Parathyroid adenoma (tissue), 2 donors: ENCODE measurements at regions not wholly inside any gene's neighbourhood (a gene's known extent, or its start where the extent isn't known, plus 50 kb on each side); places are given as distances from the start of the nearest gene placed in this dataset.
"Not testable (repeated sequence)": the region's sequence is repeated elsewhere in the genome, so short reads cannot be mapped to it uniquely, and the experiment has no call there.

Experiments used
- H2AFZ ChIP-seq: fragments of 300-600 bp; sonication (generic); one replicate; pipeline ENCODE4 v1.7.0; 2017; ENCODE audit warnings: antibody characterized with exemption, mild to moderate bottlenecking
- H3K27ac ChIP-seq: fragments of 300-600 bp; sonication (generic); one replicate; pipeline ENCODE4 v1.7.0; 2017
- H3K27me3 ChIP-seq: fragments of 300-600 bp; sonication (generic); one replicate; pipeline ENCODE4 v1.7.0; 2017; ENCODE audit warnings: low read length; ENCODE audit not compliant: control insufficient read depth, insufficient read depth
- H3K36me3 ChIP-seq: fragments of 300-600 bp; sonication (generic); one replicate; pipeline ENCODE4 v1.7.0; 2017; ENCODE audit warnings: low read length; ENCODE audit not compliant: control insufficient read depth, insufficient read depth
- H3K4me1 ChIP-seq: fragments of 300-600 bp; sonication (generic); one replicate; pipeline ENCODE4 v1.7.0; 2017; ENCODE audit warnings: control low read depth
- H3K4me2 ChIP-seq: fragments of 300-600 bp; sonication (generic); one replicate; pipeline ENCODE4 v1.7.0; 2017; ENCODE audit warnings: low read length
- H3K4me3 ChIP-seq: fragments of 300-600 bp; sonication (generic); one replicate; pipeline ENCODE4 v1.7.0; 2017; ENCODE audit warnings: low read depth, low read length
- H3K79me2 ChIP-seq: fragments of 300-600 bp; sonication (generic); one replicate; pipeline ENCODE4 v1.7.0; 2017; ENCODE audit warnings: control low read depth
- H3K9ac ChIP-seq: fragments of 300-600 bp; sonication (generic); one replicate; pipeline ENCODE4 v1.7.0; 2017; ENCODE audit warnings: mild to moderate bottlenecking
- H3K9me3 ChIP-seq: fragments of 300-600 bp; sonication (generic); one replicate; pipeline ENCODE4 v1.7.0; 2017; ENCODE audit warnings: low read length; ENCODE audit not compliant: control insufficient read depth
- TF ChIP-seq, protein P1 (sequence below): fragments of 300-600 bp; sonication (generic); IDR thresholded peaks from one replicate; pipeline ENCODE4 v1.7.0; 2017; ENCODE audit warnings: antibody characterized with exemption, mild to moderate bottlenecking
- donor health status: primary hyperparathyroidism.

DNA sequence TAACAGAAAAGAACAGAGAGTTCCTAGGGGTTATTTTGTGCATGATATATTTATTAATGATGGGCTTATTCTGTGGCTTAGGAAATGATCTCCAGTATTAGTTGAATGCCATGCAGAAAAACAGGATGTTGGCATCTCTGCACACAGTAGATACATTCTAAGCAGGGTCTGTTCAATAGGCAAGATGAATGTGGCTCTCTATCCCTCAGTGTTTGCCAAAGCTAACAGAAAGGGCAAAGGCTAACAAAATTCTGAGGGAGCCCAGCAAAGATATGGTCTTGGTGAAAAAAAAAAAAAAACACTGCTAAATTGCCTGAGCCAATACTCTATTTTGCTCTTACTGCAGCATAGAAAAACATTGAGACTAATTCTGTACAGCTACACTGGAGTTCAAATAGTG, 1095.8 kb downstream of the UQCRFS1 start:
- no peaks in the 10 kb centered on the region for H3K9me3 ChIP-seq
- H3K27ac ChIP-seq: no peak overlapping the region
- no peaks in the 10 kb centered on the region for H3K4me1 ChIP-seq
- TF ChIP-seq, protein P1, sequence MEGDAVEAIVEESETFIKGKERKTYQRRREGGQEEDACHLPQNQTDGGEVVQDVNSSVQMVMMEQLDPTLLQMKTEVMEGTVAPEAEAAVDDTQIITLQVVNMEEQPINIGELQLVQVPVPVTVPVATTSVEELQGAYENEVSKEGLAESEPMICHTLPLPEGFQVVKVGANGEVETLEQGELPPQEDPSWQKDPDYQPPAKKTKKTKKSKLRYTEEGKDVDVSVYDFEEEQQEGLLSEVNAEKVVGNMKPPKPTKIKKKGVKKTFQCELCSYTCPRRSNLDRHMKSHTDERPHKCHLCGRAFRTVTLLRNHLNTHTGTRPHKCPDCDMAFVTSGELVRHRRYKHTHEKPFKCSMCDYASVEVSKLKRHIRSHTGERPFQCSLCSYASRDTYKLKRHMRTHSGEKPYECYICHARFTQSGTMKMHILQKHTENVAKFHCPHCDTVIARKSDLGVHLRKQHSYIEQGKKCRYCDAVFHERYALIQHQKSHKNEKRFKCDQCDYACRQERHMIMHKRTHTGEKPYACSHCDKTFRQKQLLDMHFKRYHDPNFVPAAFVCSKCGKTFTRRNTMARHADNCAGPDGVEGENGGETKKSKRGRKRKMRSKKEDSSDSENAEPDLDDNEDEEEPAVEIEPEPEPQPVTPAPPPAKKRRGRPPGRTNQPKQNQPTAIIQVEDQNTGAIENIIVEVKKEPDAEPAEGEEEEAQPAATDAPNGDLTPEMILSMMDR: no peak
- H3K9ac ChIP-seq: no peak overlapping the region
- no peaks in the 10 kb centered on the region for H3K79me2 ChIP-seq
- no peaks in the 10 kb centered on the region for H3K36me3 ChIP-seq
- H2AFZ ChIP-seq: no peak overlapping the region
- no peaks in the 10 kb centered on the region for H3K27me3 ChIP-seq
- H3K4me3 ChIP-seq: no peak overlapping the region
- no peak overlapping the region for H3K4me2 ChIP-seq

- not testable (repeated sequence) for H3K4me1 ChIP-seq, H3K4me2 ChIP-seq, H3K9me3 ChIP-seq, H3K9ac ChIP-seq, H3K27ac ChIP-seq, H3K36me3 ChIP-seq, H2AFZ ChIP-seq, H3K4me3 ChIP-seq, H3K79me2 ChIP-seq, H3K27me3 ChIP-seq
Observed at GRCh38 chr19:28116379-28116778, 1096.6 kb downstream of the UQCRFS1 start.

- TF ChIP-seq, protein P1: no peak
- no peaks in the 10 kb centered on the region for H3K4me1 ChIP-seq
- no peaks in the 10 kb centered on the region for H3K79me2 ChIP-seq
- H3K27ac ChIP-seq: no peak overlapping the region
- H3K9me3 ChIP-seq: no peaks in the 10 kb centered on the region
- H3K27me3 ChIP-seq: no peaks in the 10 kb centered on the region
- no peak overlapping the region for H3K4me3 ChIP-seq
- no peak overlapping the region for H2AFZ ChIP-seq
- H3K36me3 ChIP-seq: no peaks in the 10 kb centered on the region
- H3K9ac ChIP-seq: no peak overlapping the region
- H3K4me2 ChIP-seq: no peak overlapping the region
Observed at GRCh38 chr19:28103921-28104320, 1109.0 kb downstream of the UQCRFS1 start.

GRCh38 chr19:28084659-28085157, 1128.2 kb downstream of the UQCRFS1 start:
- H3K4me3 ChIP-seq, H3K36me3 ChIP-seq, H3K9ac ChIP-seq, H3K4me1 ChIP-seq, H2AFZ ChIP-seq, H3K9me3 ChIP-seq, H3K4me2 ChIP-seq, H3K27me3 ChIP-seq, H3K27ac ChIP-seq, H3K79me2 ChIP-seq: not testable (repeated sequence)

GRCh38 chr19:28076628-28077027, 1136.3 kb downstream of the UQCRFS1 start:
- Histone ChIP-seq H3K4me2 (no peak overlapping the region), H3K79me2 (no peaks in the 10 kb centered on the region), H3K27ac (no peak overlapping the region), H3K4me1 (no peaks in the 10 kb centered on the region), H3K9me3 (no peaks in the 10 kb centered on the region), H3K27me3 (no peaks in the 10 kb centered on the region), H3K9ac (no peak overlapping the region), H2AFZ (no peak overlapping the region), H3K4me3 (no peak overlapping the region), H3K36me3 (no peaks in the 10 kb centered on the region)
- TF ChIP-seq, protein P1: no peak

DNA sequence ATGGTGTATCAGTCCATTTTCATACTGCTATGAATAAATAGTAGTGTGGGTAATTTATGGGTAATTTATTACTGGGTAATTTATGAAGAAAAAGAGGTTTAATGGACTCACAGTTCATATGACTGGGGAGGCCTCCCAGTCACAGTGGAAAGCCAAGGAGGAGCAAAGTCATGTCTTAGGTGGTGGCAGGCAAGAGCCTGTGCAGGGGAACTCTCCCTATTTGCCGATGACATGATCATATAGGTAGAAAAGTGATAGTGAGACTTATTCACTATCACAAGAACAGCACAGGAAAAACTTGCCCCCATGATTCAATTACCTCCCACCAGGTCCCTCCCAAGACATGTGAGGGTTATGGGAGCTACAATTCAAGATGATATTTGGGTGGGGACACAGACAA, 1137.7 kb downstream of the UQCRFS1 start:
- H3K9ac ChIP-seq: no peak overlapping the region
- no peak overlapping the region for H3K4me2 ChIP-seq
- H3K4me1 ChIP-seq: no peaks in the 10 kb centered on the region
- no peaks in the 10 kb centered on the region for H3K79me2 ChIP-seq
- no peak overlapping the region for H3K4me3 ChIP-seq
- H3K9me3 ChIP-seq: no peaks in the 10 kb centered on the region
- TF ChIP-seq, protein P1: no peak
- no peaks in the 10 kb centered on the region for H3K27me3 ChIP-seq
- H2AFZ ChIP-seq: no peak overlapping the region
- no peaks in the 10 kb centered on the region for H3K36me3 ChIP-seq
- H3K27ac ChIP-seq: no peak overlapping the region
